ENCODE measurements at regions not wholly inside any gene's neighbourhood (a gene's known extent, or its start where the extent isn't known, plus 50 kb on each side); places are given as distances from the start of the nearest gene placed in this dataset.
"Not testable (repeated sequence)": the region's sequence is repeated elsewhere in the genome, so short reads cannot be mapped to it uniquely, and the experiment has no call there.

GRCh38 chrX:106249706-106250379 is 81.7 kb downstream of the PWWP3B start:
- DNase-seq (ENCODE audit: low read depth, low spot score) (no peak), FAIRE-seq (no peak)
- no peak overlapping the region for H3K9ac ChIP-seq (replicated peaks; ENCODE audit: extremely low read depth, insufficient read depth, low read length)
- dilution Hi-C loops (cut with MboI; ENCODE audit: extremely low pct_ligation_motif_present, low sequenced_read_pairs) = no loop called here
- H3K79me2 ChIP-seq (ENCODE audit: control insufficient read depth, insufficient read depth, low read length) = no peaks in the 10 kb centered on the region
- BruUV-seq (replicated peaks) = no TSS peak
- no peak overlapping the region for H3K27ac ChIP-seq (ENCODE audit: insufficient read depth, low read depth, low read length)
- ChIA-PET POLR2A (no interaction called here), CTCF (no interaction called here)
- no peaks in the 10 kb centered on the region for H3K4me1 ChIP-seq (ENCODE audit: control insufficient read depth, extremely low read depth, insufficient read depth, low read length)
- no peaks in the 10 kb centered on the region for H4K20me1 ChIP-seq (replicated peaks; ENCODE audit: control insufficient read depth, extremely low read depth, insufficient read depth, low read length)
- H2AFZ ChIP-seq (ENCODE audit: low read depth, low read length) = no peak overlapping the region
- no peaks in the 10 kb centered on the region for H3K27me3 ChIP-seq (ENCODE audit: control insufficient read depth in 2 of 2, insufficient read depth in 2 of 2, low read length in 2 of 2)
- intact Hi-C loops (cut with micrococcal nuclease) = no loop called here
- no peak overlapping the region for H3K4me3 ChIP-seq (replicated peaks in 1 of 3; ENCODE audit: insufficient read depth in 1 of 3, low read depth in 1 of 3, low read length in 3 of 3)
- no peaks in the 10 kb centered on the region for H3K9me1 ChIP-seq (replicated peaks; ENCODE audit: control insufficient read depth, extremely low read depth, insufficient read depth, low read length)
- no peak for TF ChIP-seq POLR2A (IDR thresholded peaks at IDR 0.05; ENCODE audit: low read depth, low read length)
- H3K9me3 ChIP-seq (replicated peaks; ENCODE audit: control insufficient read depth, insufficient read depth, low read length) = no peaks in the 10 kb centered on the region
- no peaks in the 10 kb centered on the region for H3K36me3 ChIP-seq (ENCODE audit: control insufficient read depth in 2 of 2, extremely low read depth in 1 of 2, insufficient read depth in 2 of 2, low read length in 2 of 2)
- H3K4me2 ChIP-seq (ENCODE audit: insufficient read depth, low read length) = no peak overlapping the region

GRCh38 chrX:106263817-106264216 is 95.7 kb downstream of the PWWP3B start:
- no peak overlapping the region for H3K4me2 ChIP-seq (ENCODE audit: insufficient read depth, low read length)
- H3K4me1 ChIP-seq (ENCODE audit: control insufficient read depth, extremely low read depth, insufficient read depth, low read length) = no peaks in the 10 kb centered on the region
- H3K27ac ChIP-seq (ENCODE audit: insufficient read depth, low read depth, low read length) = no peak overlapping the region
- no peaks in the 10 kb centered on the region for H3K79me2 ChIP-seq (ENCODE audit: control insufficient read depth, insufficient read depth, low read length)
- no peaks in the 10 kb centered on the region for H3K9me1 ChIP-seq (replicated peaks; ENCODE audit: control insufficient read depth, extremely low read depth, insufficient read depth, low read length)
- BruUV-seq (replicated peaks) = no TSS peak
- no peak overlapping the region for H3K4me3 ChIP-seq (replicated peaks in 1 of 3; ENCODE audit: insufficient read depth in 1 of 3, low read depth in 1 of 3, low read length in 3 of 3)
- no peaks in the 10 kb centered on the region for H3K27me3 ChIP-seq (ENCODE audit: control insufficient read depth in 2 of 2, insufficient read depth in 2 of 2, low read length in 2 of 2)
- DNase-seq (ENCODE audit: low read depth, low spot score) (no peak), FAIRE-seq (no peak)
- intact Hi-C loops (cut with micrococcal nuclease) (no loop called here), dilution Hi-C loops (cut with MboI; ENCODE audit: extremely low pct_ligation_motif_present, low sequenced_read_pairs) (no loop called here)
- no peaks in the 10 kb centered on the region for H4K20me1 ChIP-seq (replicated peaks; ENCODE audit: control insufficient read depth, extremely low read depth, insufficient read depth, low read length)
- TF ChIP-seq MYC (IDR thresholded peaks at IDR 0.05; ENCODE audit: low read depth, low read length) (no peak), FOS (IDR thresholded peaks at IDR 0.05; ENCODE audit: borderline replicate concordance, insufficient read depth, low read length) (no peak), POLR2A (IDR thresholded peaks at IDR 0.05; ENCODE audit: low read depth, low read length) (no peak), JUN (IDR thresholded peaks at IDR 0.05; ENCODE audit: borderline replicate concordance, insufficient read depth, insufficient read length, low read depth) (no peak), EZH2 (IDR thresholded peaks at IDR 0.05; ENCODE audit: borderline replicate concordance, low read depth, low read length, severe bottlenecking) (no peak), CTCF (IDR thresholded peaks at IDR 0.05; ENCODE audit: extremely low read depth in 1 of 2, insufficient read depth in 1 of 2, low read depth in 1 of 2, low read length in 2 of 2) (no peak)
- H2AFZ ChIP-seq (ENCODE audit: low read depth, low read length) = no peak overlapping the region
- no peaks in the 10 kb centered on the region for H3K9me3 ChIP-seq (replicated peaks; ENCODE audit: control insufficient read depth, insufficient read depth, low read length)
- ChIA-PET POLR2A (no interaction called here), CTCF (no interaction called here)
- H3K36me3 ChIP-seq (ENCODE audit: control insufficient read depth in 2 of 2, extremely low read depth in 1 of 2, insufficient read depth in 2 of 2, low read length in 2 of 2) = no peaks in the 10 kb centered on the region
- H3K9ac ChIP-seq (replicated peaks; ENCODE audit: extremely low read depth, insufficient read depth, low read length) = no peak overlapping the region

DNA sequence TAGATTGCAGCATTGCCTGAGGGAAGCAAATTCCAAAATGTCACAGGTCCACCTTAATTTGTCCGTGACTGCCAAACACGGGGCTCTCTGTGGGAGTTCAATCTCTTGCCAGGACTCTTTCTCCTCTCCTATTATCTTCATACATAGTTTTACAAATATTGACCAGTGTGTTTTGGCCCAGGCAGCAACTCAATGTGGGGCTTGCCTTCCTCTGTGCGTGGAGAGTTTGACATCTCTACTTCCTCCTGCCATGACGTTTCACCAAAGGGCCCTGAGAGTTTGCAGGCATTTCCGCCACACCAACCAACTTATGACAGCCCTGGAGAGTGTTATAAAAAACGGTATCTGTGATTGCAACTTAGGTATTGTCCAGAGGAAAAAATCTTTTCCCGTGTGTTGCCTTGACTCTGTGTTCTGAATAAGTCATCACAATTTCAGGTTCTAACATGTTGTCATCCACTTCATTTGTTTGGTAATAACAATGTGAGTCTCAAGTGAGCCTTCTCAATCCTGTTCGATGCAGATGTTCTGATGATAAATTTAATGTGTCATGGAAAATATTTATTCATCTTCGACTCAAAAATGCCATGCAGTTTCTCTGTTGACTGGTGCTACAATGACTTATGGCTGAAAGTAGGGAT is 106.0 kb downstream of the PWWP3B start:
- DNase-seq (ENCODE audit: low read depth, low spot score); H3K9ac ChIP-seq (replicated peaks; ENCODE audit: extremely low read depth, insufficient read depth, low read length); H3K4me3 ChIP-seq (replicated peaks in 1 of 3; ENCODE audit: insufficient read depth in 1 of 3, low read depth in 1 of 3, low read length in 3 of 3); H3K4me1 ChIP-seq (ENCODE audit: control insufficient read depth, extremely low read depth, insufficient read depth, low read length); H3K9me3 ChIP-seq (replicated peaks; ENCODE audit: control insufficient read depth, insufficient read depth, low read length); H4K20me1 ChIP-seq (replicated peaks; ENCODE audit: control insufficient read depth, extremely low read depth, insufficient read depth, low read length); dilution Hi-C loops (cut with MboI; ENCODE audit: extremely low pct_ligation_motif_present, low sequenced_read_pairs); POLR2A ChIA-PET; H3K9me1 ChIP-seq (replicated peaks; ENCODE audit: control insufficient read depth, extremely low read depth, insufficient read depth, low read length); FAIRE-seq; H3K27ac ChIP-seq (ENCODE audit: insufficient read depth, low read depth, low read length); H3K79me2 ChIP-seq (ENCODE audit: control insufficient read depth, insufficient read depth, low read length); H2AFZ ChIP-seq (ENCODE audit: low read depth, low read length); intact Hi-C loops (cut with micrococcal nuclease); BruUV-seq (replicated peaks); CTCF ChIA-PET; H3K36me3 ChIP-seq (ENCODE audit: control insufficient read depth in 2 of 2, extremely low read depth in 1 of 2, insufficient read depth in 2 of 2, low read length in 2 of 2); H3K27me3 ChIP-seq (ENCODE audit: control insufficient read depth in 2 of 2, insufficient read depth in 2 of 2, low read length in 2 of 2); H3K4me2 ChIP-seq (ENCODE audit: insufficient read depth, low read length): not testable (repeated sequence)
